ENCODE measurements at regions not wholly inside any gene's neighbourhood (a gene's known extent, or its start where the extent isn't known, plus 50 kb on each side); places are given as distances from the start of the nearest gene placed in this dataset.

- TF ChIP-seq, protein P1, sequence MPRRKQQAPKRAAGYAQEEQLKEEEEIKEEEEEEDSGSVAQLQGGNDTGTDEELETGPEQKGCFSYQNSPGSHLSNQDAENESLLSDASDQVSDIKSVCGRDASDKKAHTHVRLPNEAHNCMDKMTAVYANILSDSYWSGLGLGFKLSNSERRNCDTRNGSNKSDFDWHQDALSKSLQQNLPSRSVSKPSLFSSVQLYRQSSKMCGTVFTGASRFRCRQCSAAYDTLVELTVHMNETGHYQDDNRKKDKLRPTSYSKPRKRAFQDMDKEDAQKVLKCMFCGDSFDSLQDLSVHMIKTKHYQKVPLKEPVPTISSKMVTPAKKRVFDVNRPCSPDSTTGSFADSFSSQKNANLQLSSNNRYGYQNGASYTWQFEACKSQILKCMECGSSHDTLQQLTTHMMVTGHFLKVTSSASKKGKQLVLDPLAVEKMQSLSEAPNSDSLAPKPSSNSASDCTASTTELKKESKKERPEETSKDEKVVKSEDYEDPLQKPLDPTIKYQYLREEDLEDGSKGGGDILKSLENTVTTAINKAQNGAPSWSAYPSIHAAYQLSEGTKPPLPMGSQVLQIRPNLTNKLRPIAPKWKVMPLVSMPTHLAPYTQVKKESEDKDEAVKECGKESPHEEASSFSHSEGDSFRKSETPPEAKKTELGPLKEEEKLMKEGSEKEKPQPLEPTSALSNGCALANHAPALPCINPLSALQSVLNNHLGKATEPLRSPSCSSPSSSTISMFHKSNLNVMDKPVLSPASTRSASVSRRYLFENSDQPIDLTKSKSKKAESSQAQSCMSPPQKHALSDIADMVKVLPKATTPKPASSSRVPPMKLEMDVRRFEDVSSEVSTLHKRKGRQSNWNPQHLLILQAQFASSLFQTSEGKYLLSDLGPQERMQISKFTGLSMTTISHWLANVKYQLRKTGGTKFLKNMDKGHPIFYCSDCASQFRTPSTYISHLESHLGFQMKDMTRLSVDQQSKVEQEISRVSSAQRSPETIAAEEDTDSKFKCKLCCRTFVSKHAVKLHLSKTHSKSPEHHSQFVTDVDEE (CRISPR knock-in tag; IDR thresholded peaks at IDR 0.05): no peak
- no peak for TF ChIP-seq PPARA (CRISPR knock-in tag; IDR thresholded peaks at IDR 0.05; ENCODE audit: borderline replicate concordance)
- no peak for TF ChIP-seq ISL1 (CRISPR knock-in tag; IDR thresholded peaks at IDR 0.05)
- no peak for TF ChIP-seq ZNF70 (CRISPR knock-in tag; IDR thresholded peaks at IDR 0.05)
- TF ChIP-seq RARB (CRISPR knock-in tag; IDR thresholded peaks at IDR 0.05): no peak
- no peak for TF ChIP-seq CSDC2 (CRISPR knock-in tag; IDR thresholded peaks at IDR 0.05)
- no peak for TF ChIP-seq ARNTL (CRISPR knock-in tag; IDR thresholded peaks at IDR 0.05; ENCODE audit: borderline replicate concordance, low read depth)
- TF ChIP-seq OSR1 (CRISPR knock-in tag; IDR thresholded peaks at IDR 0.05): no peak
- no peak for TF ChIP-seq ZNF8 (CRISPR knock-in tag; IDR thresholded peaks at IDR 0.05)
- TF ChIP-seq ZFP30 (CRISPR knock-in tag; IDR thresholded peaks at IDR 0.05): no peak
- TF ChIP-seq TCF4 (CRISPR knock-in tag; IDR thresholded peaks at IDR 0.05; ENCODE audit: borderline replicate concordance): no peak
- no peak for TF ChIP-seq TOX (CRISPR knock-in tag; IDR thresholded peaks at IDR 0.05; ENCODE audit: borderline replicate concordance)
- TF ChIP-seq ZFP3 (CRISPR knock-in tag; IDR thresholded peaks at IDR 0.05): no peak
- no peak for TF ChIP-seq ZNF565 (CRISPR knock-in tag; conservative IDR thresholded peaks at IDR 0.05; ENCODE audit: low read depth)
Measured at GRCh38 chr4:34422472-34423175, 1821.7 kb downstream of the ARAP2 start.

All from SK-N-SH treated with all-trans-retinoic acid at 6 μM for 48 hours (cell line).